ENCODE measurements at regions not wholly inside any gene's neighbourhood (a gene's known extent, or its start where the extent isn't known, plus 50 kb on each side); places are given as distances from the start of the nearest gene placed in this dataset.

DNA sequence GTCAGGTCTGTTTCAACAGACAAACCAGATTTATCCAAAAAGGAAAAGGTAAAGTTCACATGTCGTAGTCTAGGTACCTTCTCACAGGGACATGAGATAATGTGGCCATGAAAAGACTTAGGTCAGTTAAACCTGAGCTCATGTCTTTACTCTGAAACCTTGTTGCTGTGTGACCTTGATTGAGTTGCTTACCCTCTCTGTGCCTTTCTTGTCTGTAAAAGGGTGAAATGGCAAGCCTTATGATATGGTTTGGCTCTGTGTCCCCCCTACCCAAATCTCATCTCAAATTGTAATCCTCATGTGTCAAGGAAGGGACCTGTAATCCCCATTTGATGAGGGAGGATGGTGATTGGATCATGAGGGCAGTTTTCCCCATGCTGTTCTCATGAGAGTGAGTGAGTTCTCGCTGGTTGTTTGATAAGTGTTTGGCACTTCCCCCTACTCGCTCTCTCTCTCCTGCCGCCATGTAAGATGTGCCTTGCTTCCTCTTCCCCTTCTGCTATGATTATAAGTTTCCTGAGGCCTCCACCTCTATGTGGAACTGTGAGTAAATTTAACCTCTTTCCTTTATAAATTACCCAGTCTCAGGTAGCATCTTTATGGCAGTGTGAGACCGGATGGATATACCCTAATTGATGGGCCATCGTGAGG lies 299.8 kb downstream of the ADGRD1 start:
- no peaks in the 10 kb centered on the region for H3K4me1 ChIP-seq (ENCODE audit: insufficient read depth, low read length, poor library complexity, severe bottlenecking)
- no TSS peak for BruUV-seq (replicated peaks)
- DNase-seq (ENCODE audit: low spot score) = no peak
- no peak overlapping the region for H3K27ac ChIP-seq (ENCODE audit: low read depth, low read length, poor library complexity, severe bottlenecking)
- ChIA-PET POLR2A (ENCODE audit: low non-redundant PET) (no interaction called here), CTCF (no interaction called here)
- intact Hi-C loops (cut with micrococcal nuclease; ENCODE audit: unreplicated experiment) = no loop called here
- no peak for TF ChIP-seq EZH2 (IDR thresholded peaks at IDR 0.05; ENCODE audit: borderline replicate concordance, low read depth, low read length, poor library complexity, severe bottlenecking)
- TF ChIP-seq, protein P1, sequence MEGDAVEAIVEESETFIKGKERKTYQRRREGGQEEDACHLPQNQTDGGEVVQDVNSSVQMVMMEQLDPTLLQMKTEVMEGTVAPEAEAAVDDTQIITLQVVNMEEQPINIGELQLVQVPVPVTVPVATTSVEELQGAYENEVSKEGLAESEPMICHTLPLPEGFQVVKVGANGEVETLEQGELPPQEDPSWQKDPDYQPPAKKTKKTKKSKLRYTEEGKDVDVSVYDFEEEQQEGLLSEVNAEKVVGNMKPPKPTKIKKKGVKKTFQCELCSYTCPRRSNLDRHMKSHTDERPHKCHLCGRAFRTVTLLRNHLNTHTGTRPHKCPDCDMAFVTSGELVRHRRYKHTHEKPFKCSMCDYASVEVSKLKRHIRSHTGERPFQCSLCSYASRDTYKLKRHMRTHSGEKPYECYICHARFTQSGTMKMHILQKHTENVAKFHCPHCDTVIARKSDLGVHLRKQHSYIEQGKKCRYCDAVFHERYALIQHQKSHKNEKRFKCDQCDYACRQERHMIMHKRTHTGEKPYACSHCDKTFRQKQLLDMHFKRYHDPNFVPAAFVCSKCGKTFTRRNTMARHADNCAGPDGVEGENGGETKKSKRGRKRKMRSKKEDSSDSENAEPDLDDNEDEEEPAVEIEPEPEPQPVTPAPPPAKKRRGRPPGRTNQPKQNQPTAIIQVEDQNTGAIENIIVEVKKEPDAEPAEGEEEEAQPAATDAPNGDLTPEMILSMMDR (conservative IDR thresholded peaks at IDR 0.05; ENCODE audit: low read depth, low read length) = no peak
- no peaks in the 10 kb centered on the region for H3K36me3 ChIP-seq (ENCODE audit: insufficient read depth, low read length, poor library complexity, severe bottlenecking)
- no peak overlapping the region for H3K4me3 ChIP-seq (ENCODE audit: low read depth, low read length, poor library complexity, severe bottlenecking)
- no peaks in the 10 kb centered on the region for H3K27me3 ChIP-seq (replicated peaks; ENCODE audit: insufficient read depth, low read depth, low read length, poor library complexity)
- H3K9me3 ChIP-seq (ENCODE audit: low read depth, low read length, poor library complexity, severe bottlenecking) = no peaks in the 10 kb centered on the region

DNA sequence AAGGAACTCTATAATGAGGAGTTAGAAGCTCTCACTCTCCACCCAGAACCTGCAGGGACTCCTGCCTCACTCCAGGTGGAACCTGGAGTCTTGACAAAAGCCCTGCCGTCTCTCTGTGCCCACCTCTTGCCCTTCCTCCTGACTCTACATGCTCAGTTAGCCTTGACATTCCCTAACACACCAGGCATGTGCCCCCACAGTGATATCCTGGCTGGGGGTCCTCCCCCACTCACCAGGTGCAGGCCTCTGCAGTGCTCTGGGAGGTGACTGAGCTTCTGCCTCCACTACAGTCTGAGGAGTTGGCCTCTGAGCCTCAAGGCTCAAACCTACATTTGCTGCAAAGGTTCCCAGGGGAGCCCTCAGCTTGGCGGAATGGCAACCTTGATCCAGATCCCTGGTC lies 300.7 kb downstream of the ADGRD1 start:
- intact Hi-C loops (cut with micrococcal nuclease; ENCODE audit: unreplicated experiment) = no loop called here
- no peaks in the 10 kb centered on the region for H3K4me1 ChIP-seq (ENCODE audit: insufficient read depth, low read length, poor library complexity, severe bottlenecking)
- BruUV-seq (replicated peaks) = no TSS peak
- H3K27ac ChIP-seq (ENCODE audit: low read depth, low read length, poor library complexity, severe bottlenecking) = no peak overlapping the region
- CTCF ChIA-PET = no interaction called here
- POLR2A ChIA-PET (ENCODE audit: low non-redundant PET) = no interaction called here
- H3K4me3 ChIP-seq (ENCODE audit: low read depth, low read length, poor library complexity, severe bottlenecking) = no peak overlapping the region
- no peaks in the 10 kb centered on the region for H3K27me3 ChIP-seq (replicated peaks; ENCODE audit: insufficient read depth, low read depth, low read length, poor library complexity)
- H3K36me3 ChIP-seq (ENCODE audit: insufficient read depth, low read length, poor library complexity, severe bottlenecking) = no peaks in the 10 kb centered on the region
- TF ChIP-seq, protein P1 (conservative IDR thresholded peaks at IDR 0.05; ENCODE audit: low read depth, low read length) = no peak
- no peak for TF ChIP-seq EZH2 (IDR thresholded peaks at IDR 0.05; ENCODE audit: borderline replicate concordance, low read depth, low read length, poor library complexity, severe bottlenecking)
- no peak for DNase-seq (ENCODE audit: low spot score)
- H3K9me3 ChIP-seq (ENCODE audit: low read depth, low read length, poor library complexity, severe bottlenecking) = no peaks in the 10 kb centered on the region

- no peaks in the 10 kb centered on the region for H3K4me1 ChIP-seq (ENCODE audit: insufficient read depth, low read length, poor library complexity, severe bottlenecking)
- no TSS peak for BruUV-seq (replicated peaks)
- no peak overlapping the region for H3K27ac ChIP-seq (ENCODE audit: low read depth, low read length, poor library complexity, severe bottlenecking)
- no peak overlapping the region for H3K4me3 ChIP-seq (ENCODE audit: low read depth, low read length, poor library complexity, severe bottlenecking)
- CTCF ChIA-PET = no interaction called here
- POLR2A ChIA-PET (ENCODE audit: low non-redundant PET) = no interaction called here
- TF ChIP-seq, protein P1 (conservative IDR thresholded peaks at IDR 0.05; ENCODE audit: low read depth, low read length) = no peak
- TF ChIP-seq EZH2 (IDR thresholded peaks at IDR 0.05; ENCODE audit: borderline replicate concordance, low read depth, low read length, poor library complexity, severe bottlenecking) = no peak
- no peaks in the 10 kb centered on the region for H3K36me3 ChIP-seq (ENCODE audit: insufficient read depth, low read length, poor library complexity, severe bottlenecking)
- no peaks in the 10 kb centered on the region for H3K9me3 ChIP-seq (ENCODE audit: low read depth, low read length, poor library complexity, severe bottlenecking)
- DNase-seq (ENCODE audit: low spot score) = no peak
- H3K27me3 ChIP-seq (replicated peaks; ENCODE audit: insufficient read depth, low read depth, low read length, poor library complexity) = no peaks in the 10 kb centered on the region
- intact Hi-C loops (cut with micrococcal nuclease; ENCODE audit: unreplicated experiment) = no loop called here
Measured at GRCh38 chr12:131258398-131258797, 304.7 kb downstream of the ADGRD1 start.
